NCI-H2029 (cell line): ENCODE measurements at regions not wholly inside any gene's neighbourhood (a gene's known extent, or its start where the extent isn't known, plus 50 kb on each side); places are given as distances from the start of the nearest gene placed in this dataset.

Source experiments
- DNase-seq: peaks from one replicate; lab custom pipeline; 2025; lab: John Stamatoyannopoulos, UW

DNA sequence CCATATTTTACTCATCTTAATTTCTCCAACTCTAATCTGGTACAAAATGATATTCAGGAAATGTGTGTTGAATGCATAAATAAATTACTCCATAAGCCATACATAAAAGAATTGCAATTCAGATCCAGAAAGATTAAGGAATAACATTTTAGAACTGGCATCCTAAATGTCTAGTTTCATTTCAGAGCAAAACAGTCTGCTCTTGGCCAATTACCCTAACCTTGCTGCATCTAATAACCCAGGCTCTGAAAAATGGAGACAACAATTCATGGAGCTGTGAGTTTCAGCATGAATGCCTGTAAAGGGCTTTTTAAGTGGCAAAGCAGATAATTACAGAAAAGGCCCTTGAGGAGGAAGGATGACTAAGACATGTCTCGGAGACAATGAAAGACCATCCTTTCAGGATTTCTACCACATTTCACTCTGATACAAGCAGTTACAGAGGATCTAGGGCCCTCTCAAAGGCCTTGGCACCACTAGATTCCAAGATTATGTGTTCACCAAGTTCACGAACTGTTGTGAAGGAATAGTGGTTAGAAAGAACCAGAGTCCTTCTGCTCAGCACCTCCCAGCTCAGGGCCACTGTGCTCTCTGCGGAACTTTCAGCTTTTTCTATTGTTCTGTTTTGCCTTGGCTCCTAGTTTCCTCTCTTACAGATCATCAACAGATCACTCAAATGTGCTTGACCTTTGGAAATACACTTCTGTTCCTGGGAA, 157.6 kb upstream of the BLID start:
- DNase-seq = peak; percentile 21

DNA sequence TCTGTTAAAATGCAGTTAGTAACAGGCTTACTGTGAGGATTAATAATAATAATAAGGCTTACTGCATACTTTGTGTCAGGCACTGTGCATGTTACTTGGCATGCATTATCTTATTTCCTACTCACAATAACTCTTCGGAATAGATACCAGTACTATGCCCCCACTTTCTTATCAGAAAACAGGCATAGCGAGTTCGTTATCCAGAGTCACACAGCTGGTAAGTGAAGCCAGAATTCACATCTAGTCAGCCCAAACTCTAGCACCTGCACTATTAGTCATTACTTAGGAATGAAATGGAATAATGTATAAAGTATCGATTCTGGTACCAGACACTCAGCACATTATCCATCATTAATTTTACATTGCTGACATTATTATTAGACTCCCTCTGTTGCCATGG, 155.7 kb upstream of the BLID start:
- no peak for DNase-seq

DNA sequence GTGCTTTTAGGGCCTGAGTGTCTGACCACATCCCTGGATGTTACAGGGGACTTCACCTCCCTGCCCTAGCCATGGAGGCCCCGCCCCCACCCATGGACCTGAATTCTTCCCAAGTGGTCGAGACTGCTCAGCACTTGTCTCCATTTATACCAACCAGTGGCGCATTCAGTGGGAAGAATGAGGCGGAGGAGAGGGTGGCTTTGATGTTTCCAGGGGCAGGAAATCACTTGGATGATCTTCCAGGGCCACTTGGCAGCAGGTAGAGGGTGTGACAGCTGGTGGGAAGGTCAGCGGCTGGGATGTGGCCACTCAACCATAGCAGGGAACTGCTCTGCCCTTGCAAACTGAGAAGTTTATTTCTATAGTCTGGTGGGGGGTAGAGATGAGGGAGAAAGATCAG, 155.1 kb upstream of the BLID start:
- peak; percentile 26 for DNase-seq

GRCh38 chr11:122270535-122270934, 154.5 kb upstream of the BLID start:
- DNase-seq = no peak

GRCh38 chr11:122269824-122270223, 153.8 kb upstream of the BLID start:
- DNase-seq = no peak

GRCh38 chr11:122268601-122269130, 152.7 kb upstream of the BLID start:
- DNase-seq = no peak

DNA sequence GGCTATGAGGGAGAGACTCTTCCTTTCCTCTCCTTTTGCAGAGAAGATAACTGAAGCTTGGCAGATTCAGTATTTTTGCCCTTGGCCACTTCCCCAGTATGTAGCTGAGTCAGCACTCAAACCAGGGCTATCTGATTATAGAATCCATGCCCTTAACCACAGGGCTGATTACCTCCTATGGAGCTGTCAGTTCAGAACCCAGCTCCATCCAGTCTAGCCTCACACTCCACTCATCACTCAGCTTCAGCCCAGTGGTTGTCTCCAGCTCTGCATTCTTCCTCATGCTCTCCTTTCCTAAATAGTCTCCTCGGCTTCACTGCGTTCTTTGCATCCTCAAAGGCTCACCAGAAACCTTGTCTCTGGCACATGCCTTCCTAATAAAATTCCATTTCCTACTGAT, 151.6 kb upstream of the BLID start:
- DNase-seq = no peak

DNA sequence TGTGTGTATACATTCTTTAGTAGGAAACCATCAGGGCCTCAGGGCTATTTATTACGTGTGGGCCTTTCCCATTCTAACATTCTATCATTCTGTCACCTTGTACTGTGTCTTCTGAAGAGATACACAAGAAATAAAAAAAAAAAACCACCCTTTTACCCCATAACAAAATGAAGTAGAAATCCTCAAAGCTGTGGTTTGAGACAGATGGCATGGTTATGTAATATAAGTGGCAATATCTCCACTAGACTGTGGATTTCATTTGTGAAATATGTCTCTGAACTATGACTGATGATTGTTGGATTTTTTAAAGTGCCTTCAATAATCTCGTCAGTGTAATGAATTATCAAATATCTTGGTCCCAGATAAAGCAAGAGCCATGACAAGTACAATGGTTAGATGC, 150.0 kb upstream of the BLID start:
- DNase-seq = no peak

DNA sequence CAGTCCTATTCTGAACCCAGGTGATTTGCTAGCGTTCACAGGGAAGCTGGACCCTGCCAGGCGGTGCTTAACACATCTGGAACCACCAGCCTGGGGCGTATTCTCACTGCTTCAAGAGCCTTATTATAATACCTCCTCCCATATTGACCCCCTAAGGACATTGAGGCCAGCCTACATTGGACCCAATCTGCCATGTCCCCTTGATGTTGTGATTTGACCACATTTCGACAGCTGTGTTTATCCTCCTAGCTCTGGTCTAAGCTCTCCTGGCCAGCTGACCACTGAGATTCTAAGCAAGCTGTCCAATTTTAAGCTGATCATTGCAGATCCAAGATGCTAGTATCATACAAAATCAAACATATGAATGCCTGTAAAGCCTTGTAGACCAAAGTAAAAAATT, 148.1 kb upstream of the BLID start:
- DNase-seq = no peak

GRCh38 chr11:122261546-122261945, 145.5 kb upstream of the BLID start:
- no peak for DNase-seq

GRCh38 chr11:122259195-122259821, 143.3 kb upstream of the BLID start:
- DNase-seq = no peak

DNA sequence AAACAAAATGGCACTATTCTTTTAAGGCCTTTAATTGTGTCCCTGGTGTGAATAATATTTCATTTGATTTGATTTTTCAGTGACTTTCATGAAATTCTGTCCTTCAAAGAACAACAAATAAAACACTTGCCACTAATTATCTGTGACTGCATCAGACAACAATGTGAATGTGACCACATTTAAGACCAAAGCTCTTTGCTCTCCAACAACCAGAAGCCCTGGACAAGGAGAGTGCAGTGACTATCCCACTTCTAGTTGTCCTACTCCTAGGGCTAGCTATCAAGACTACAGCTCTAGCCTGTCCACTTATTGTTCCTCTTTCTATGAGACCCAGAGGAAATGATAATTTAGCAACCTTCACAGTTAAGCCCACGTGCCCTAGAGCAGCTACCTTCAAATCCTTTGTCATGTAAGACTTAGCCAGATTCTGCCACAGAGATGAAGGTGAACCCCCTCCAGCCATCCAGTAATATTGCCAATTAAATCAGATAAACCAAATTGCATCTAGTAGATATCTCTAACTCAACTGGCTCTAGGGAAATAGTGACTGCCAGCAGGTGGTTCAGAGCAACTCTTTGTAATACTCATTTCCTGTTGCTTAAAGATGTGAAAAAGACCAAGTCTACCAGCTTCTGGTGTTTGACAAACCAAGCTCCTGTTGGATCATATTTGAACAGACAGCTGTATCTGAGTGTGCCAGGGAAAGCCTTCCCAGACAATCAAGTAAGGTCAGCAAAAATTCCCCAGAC, 142.6 kb upstream of the BLID start:
- DNase-seq = no peak

DNA sequence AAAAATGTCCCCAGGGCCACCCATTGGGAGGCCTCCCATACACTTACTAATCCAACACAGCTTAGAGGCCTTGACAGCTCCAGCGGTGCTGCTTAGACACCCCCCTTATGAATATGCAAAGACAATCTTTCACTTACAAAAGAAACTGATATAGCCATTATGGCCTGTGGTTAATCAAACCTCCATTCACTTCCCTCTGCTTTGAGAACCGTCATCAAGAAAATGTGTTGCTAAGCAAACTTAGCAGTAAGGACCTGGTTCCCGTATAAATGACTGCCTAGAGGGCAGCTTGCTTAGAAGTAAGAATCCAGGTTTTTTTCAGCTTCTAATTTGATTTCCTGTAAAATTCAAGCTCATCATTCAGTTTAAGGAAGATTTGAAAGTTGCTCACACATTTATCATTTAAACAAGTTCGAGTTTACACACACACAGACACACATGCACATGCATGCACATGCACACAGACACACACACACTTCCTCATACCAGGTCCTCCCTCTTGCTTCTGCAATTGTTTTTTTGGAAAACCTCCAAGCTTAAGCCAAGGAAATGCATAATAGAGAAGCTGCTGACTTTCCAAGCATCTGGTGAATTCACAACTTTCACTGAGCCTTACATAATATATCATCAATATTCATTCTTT, 137.7 kb upstream of the BLID start:
- peak; percentile 35 for DNase-seq

- no peak for DNase-seq
These were observed 132.9 kb upstream of the BLID start for GRCh38 chr11:122248939-122249338.

GRCh38 chr11:122248131-122248530, 132.1 kb upstream of the BLID start:
- peak; percentile 82 for DNase-seq

DNA sequence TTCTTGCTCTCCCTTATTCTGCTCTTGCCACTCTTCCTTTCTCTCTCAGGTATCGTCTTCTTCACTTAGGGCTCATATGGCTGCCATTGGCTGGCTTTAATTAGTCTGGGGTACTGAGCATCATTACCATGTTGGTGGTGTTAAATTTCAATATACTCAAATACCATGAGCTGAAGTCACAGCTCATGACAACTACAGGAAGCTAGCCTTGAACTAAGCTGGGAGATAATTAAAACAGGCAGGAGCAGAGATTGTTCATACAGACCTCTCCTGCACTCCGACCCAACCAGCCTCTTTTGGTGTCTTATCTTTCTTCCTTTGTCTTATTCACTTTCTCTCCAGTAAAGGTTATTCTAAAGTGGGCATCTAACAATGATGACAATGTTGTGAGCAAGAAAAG, 130.9 kb upstream of the BLID start:
- DNase-seq = no peak

DNA sequence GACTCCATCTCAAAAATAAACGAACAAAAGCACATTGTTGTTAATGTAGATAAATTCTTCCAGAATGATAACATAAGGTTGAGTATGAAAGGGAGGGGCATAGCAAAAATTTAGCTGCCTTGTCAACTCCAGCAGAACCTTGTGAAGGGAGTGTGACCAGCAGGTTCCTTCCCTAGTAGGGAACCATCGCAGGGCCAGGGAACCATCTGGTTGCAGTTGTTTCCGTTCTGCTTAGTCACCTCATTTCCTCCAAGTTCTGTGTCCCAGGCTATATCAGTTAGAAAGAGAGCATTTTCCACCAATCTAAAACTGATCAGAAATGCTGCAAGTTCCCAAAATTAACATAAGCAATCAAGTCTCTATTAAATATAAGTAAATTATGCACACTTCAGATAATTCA, 126.7 kb upstream of the BLID start:
- no peak for DNase-seq

GRCh38 chr11:122241566-122241965, 125.6 kb upstream of the BLID start:
- DNase-seq = no peak

GRCh38 chr11:122240638-122241037, 124.6 kb upstream of the BLID start:
- DNase-seq = no peak

GRCh38 chr11:122235615-122236014, 119.6 kb upstream of the BLID start:
- no peak for DNase-seq

DNA sequence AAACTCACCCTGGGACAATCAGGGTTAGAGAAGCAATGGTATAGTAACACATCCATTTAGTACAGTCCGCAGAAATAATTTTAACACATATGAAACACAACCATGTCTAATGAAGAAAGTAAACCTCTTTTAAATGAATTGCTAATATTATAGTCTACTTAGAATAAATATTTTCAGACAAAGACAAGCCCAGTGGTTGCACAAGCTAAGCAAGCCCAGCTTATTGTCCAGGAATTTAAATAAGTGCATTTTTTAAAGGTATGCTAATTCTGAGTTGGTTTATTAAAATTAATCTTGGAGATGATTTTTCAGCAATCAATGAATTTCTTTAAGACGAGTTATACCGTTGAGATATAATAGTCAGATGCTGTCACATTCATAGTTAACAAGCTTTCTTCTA, 118.8 kb upstream of the BLID start:
- DNase-seq = no peak

DNA sequence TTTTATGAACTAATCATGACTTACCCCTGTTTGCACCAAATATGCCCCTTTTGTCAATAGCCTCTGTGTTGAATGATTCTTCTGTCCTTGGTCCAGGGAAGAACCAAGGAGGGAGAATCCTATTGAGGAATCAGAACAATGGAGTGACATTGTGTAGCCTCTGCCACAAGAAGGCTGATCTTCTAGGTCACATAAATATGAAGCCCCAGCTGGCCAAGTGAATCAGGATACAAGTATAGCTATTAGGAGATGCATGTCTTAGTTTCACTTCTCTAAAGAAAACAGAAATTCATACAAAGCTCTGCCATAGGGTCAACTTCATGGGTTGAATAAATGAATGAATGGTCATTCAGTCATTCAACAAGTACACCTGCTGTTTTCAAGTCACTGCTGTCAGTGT, 118.2 kb upstream of the BLID start:
- DNase-seq = no peak

DNA sequence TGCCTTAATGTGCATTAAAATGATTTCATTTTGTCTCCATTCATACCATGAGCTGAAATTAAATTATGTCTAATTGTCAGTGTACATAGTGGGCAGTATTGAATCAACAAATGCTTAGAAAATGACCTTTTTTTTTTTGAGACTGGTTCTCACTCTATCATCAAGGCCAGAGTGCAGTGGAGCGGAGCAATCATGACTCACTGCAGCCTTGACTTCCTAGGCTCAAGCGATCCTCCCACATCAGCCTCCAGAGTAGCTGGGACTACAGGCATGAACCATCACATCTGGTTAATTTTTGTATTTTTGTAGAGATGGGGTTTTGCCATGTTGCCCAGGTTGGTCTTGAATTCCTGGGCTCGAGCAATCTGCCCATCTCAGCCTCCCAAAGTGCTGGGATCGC, 117.0 kb upstream of the BLID start:
- DNase-seq = no peak
